Right lobe of liver (tissue), 6 donors: ENCODE measurements at regions not wholly inside any gene's neighbourhood (a gene's known extent, or its start where the extent isn't known, plus 50 kb on each side); places are given as distances from the start of the nearest gene placed in this dataset.

ENCODE experiments used
- ATAC-seq, 4 donors: fragments of 200-7000 bp; cut with Tn5 transposase; one replicate each; pipeline ENCODE4 v1.9.1; 2020; ENCODE audit warnings: mild to moderate bottlenecking in 4 of 4, moderate library complexity in 4 of 4
- DNase-seq, 3 donors: peaks; one replicate each; pipeline ENCODE4 v3.0.0-alpha.2; 2020
- H3K27ac ChIP-seq, 3 donors: fragments of 200-600 bp; one replicate each; pipeline ENCODE4 v1.8.0; 2022
- H3K27me3 ChIP-seq, 2 donors: fragments of 200-600 bp; one replicate each; pipeline ENCODE4 v1.8.0; 2022
- H3K36me3 ChIP-seq, 4 donors: fragments of 200-600 bp; sonication (generic) in 1 of 4; one replicate each; pipeline versions ENCODE4 v1.5.1 to v1.8.0; 2017 to 2022; ENCODE audit warnings: control low read depth in 1 of 4
- H3K4me1 ChIP-seq, 4 donors: fragments of 200-600 bp; sonication (generic) in 1 of 4; one replicate each; pipeline versions ENCODE4 v1.5.1 to v1.8.0; 2017 to 2022; ENCODE audit warnings: control low read depth in 1 of 4
- H3K4me3 ChIP-seq, 3 donors: fragments of 200-600 bp; one replicate each; pipeline ENCODE4 v1.8.0; 2022
- H3K9me3 ChIP-seq, 4 donors: fragments of 200-600 bp; sonication (generic) in 1 of 4; one replicate each; pipeline versions ENCODE4 v1.5.1 to v1.8.0; 2017 to 2022; ENCODE audit warnings: control low read depth in 1 of 4
- CTCF ChIP-seq, 4 donors: fragments of 200-600 bp in 3 of 4; fragments of 450-650 bp in 1 of 4; IDR thresholded peaks; one replicate each; pipeline versions ENCODE4 v1.5.1 to v1.8.0; 2016 to 2022; ENCODE audit warnings: antibody characterized with exemption in 4 of 4, mild to moderate bottlenecking in 2 of 4
- POLR2A ChIP-seq: fragments of 450-650 bp; IDR thresholded peaks from one replicate; pipeline ENCODE4 v1.6.1; 2017; ENCODE audit warnings: antibody characterized with exemption, mild to moderate bottlenecking
- WGBS: methylation state at CpG from one replicate; pipeline ENCODE4 v1.1.6; 2018; ENCODE audit warnings: low coverage, low lambda C conversion rate; ENCODE audit not compliant: insufficient coverage; ENCODE audit errors: missing lambda C conversion rate; 5-methylcytosine and 5-hydroxymethylcytosine counted together
- intact Hi-C, 2 donors: fragments of 100-400 bp; cut with DNase I; formaldehyde crosslinking; loops; one replicate each; pipeline versions ENCODE4 v1.11.2 to v1.14.1; 2022
- donor health status: DM: no; HTN: yes; CAD: no.
- donor health status: DM: no; HTN: no; CAD: no.
- donor health status: DM: no; HTN: no; CAD: no.
- donor health status: DM: no; HTN: yes; CAD: no.
- donor health status: DM: no; HTN: yes; CAD: no.

GRCh38 chr2:66673286-66673685 is 238.4 kb downstream of the MEIS1 start:
- Histone ChIP-seq H3K9me3 (no peaks in the 10 kb centered on the region), H3K27me3 (no peaks in the 10 kb centered on the region), H3K27ac (no peak overlapping the region), H3K4me1 (no peaks in the 10 kb centered on the region), H3K36me3 (no peaks in the 10 kb centered on the region), H3K4me3 (no peak overlapping the region)
- TF ChIP-seq CTCF (IDR thresholded peaks at IDR 0.05) (no peak), POLR2A (no peak)
- intact Hi-C loops = no loop called here
- no peak for ATAC-seq
- 71% methylated on average over 2 of the region's 2 CpGs for WGBS
- no peak for DNase-seq

- WGBS = 65% methylated on average over 1 of the region's 1 CpG
- H3K4me3 ChIP-seq = no peak overlapping the region
- no peaks in the 10 kb centered on the region for H3K4me1 ChIP-seq
- no peaks in the 10 kb centered on the region for H3K27me3 ChIP-seq
- DNase-seq (no peak), ATAC-seq (no peak)
- no peak overlapping the region for H3K27ac ChIP-seq
- no peaks in the 10 kb centered on the region for H3K36me3 ChIP-seq
- TF ChIP-seq POLR2A (no peak), CTCF (IDR thresholded peaks at IDR 0.05) (no peak)
- intact Hi-C loops = no loop called here
- H3K9me3 ChIP-seq = no peaks in the 10 kb centered on the region
Measured at GRCh38 chr2:66674087-66674486, 239.2 kb downstream of the MEIS1 start.

GRCh38 chr2:66675591-66675990 is 240.7 kb downstream of the MEIS1 start:
- Histone ChIP-seq H3K27me3 (no peaks in the 10 kb centered on the region), H3K4me1 (no peaks in the 10 kb centered on the region), H3K36me3 (no peaks in the 10 kb centered on the region), H3K27ac (no peak overlapping the region), H3K4me3 (no peak overlapping the region), H3K9me3 (no peaks in the 10 kb centered on the region)
- no peak for TF ChIP-seq POLR2A
- TF ChIP-seq CTCF (IDR thresholded peaks at IDR 0.05) = no peak
- intact Hi-C loops = no loop called here
- no peak for DNase-seq
- no peak for ATAC-seq
- WGBS = 63% methylated on average over 1 of the region's 1 CpG

GRCh38 chr2:66679442-66679841 is 244.5 kb downstream of the MEIS1 start:
- no peak for TF ChIP-seq POLR2A
- ATAC-seq (no peak), DNase-seq (no peak)
- H3K4me1 ChIP-seq = no peaks in the 10 kb centered on the region
- WGBS = 67% methylated on average over 2 of the region's 2 CpGs
- no peak overlapping the region for H3K4me3 ChIP-seq
- H3K9me3 ChIP-seq = no peaks in the 10 kb centered on the region
- no peaks in the 10 kb centered on the region for H3K36me3 ChIP-seq
- H3K27ac ChIP-seq = no peak overlapping the region
- intact Hi-C loops = no loop called here
- no peaks in the 10 kb centered on the region for H3K27me3 ChIP-seq

GRCh38 chr2:66682476-66682875 is 247.6 kb downstream of the MEIS1 start:
- intact Hi-C loops = no loop called here
- DNase-seq (no peak), ATAC-seq (no peak)
- Histone ChIP-seq H3K27me3 (no peaks in the 10 kb centered on the region), H3K36me3 (no peaks in the 10 kb centered on the region), H3K4me1 (no peaks in the 10 kb centered on the region), H3K4me3 (no peak overlapping the region), H3K27ac (no peak overlapping the region), H3K9me3 (no peaks in the 10 kb centered on the region)
- WGBS = 57% methylated on average over 5 of the region's 5 CpGs
- TF ChIP-seq POLR2A (no peak), CTCF (IDR thresholded peaks at IDR 0.05) (no peak)
